A549 (cell line): ENCODE measurements at regions not wholly inside any gene's neighbourhood (a gene's known extent, or its start where the extent isn't known, plus 50 kb on each side); places are given as distances from the start of the nearest gene placed in this dataset.

Experiments used
- ATAC-seq, 2 experiments: fragments of 200-7000 bp in 1 of 2; fragments of >200 bp in 1 of 2; cut with Nextera tagmentation in 1 of 2; cut with Tn5 transposase in 1 of 2; 3 replicates each; pipeline versions ENCODE4 v1.8.0 to v1.9.1; 2018 to 2020; ENCODE audit warnings: mild to moderate bottlenecking in 1 of 2, moderate library complexity in 1 of 2
- CTCF ChIA-PET: fragments of 300-600 bp; sonication (Branson Sonifier 250); formaldehyde crosslinking; extraction: SDS; loops from one replicate; lab custom pipeline; 2021; ENCODE audit warnings: antibody characterized with exemption, inconsistent platforms; lab: Yijun Ruan, JAX
- POLR2A ChIA-PET: fragments of 350-600 bp; formaldehyde crosslinking; extraction: SDS; loops from one replicate; lab custom pipeline; 2021; ENCODE audit warnings: antibody characterized with exemption, inconsistent platforms; lab: Yijun Ruan, JAX
- DNase-seq, 2 experiments: peaks; one replicate each; pipeline versions ENCODE4 v3.0.0 to v3.0.0-alpha.2; 2011 to 2016; ENCODE audit warnings: low read depth in 1 of 2, low spot score in 1 of 2
- FAIRE-seq: peaks from 2 replicates; lab custom pipeline; 2011; peaks lifted over from hg19 to GRCh38; lab: Jason Lieb, UNC
- H3K27ac ChIP-seq, 2 experiments: fragments of >200 bp; sonication (Bioruptor Twin); formaldehyde crosslinking; 3 replicates each; pipeline ENCODE4 v1.5.1; 2016 to 2017
- H3K4me1 ChIP-seq: fragments of >200 bp; sonication (Bioruptor Twin); formaldehyde crosslinking; 3 replicates; pipeline ENCODE4 v1.6.1; 2016
- H3K4me2 ChIP-seq: fragments of >200 bp; sonication (Bioruptor Twin); formaldehyde crosslinking; 3 replicates; pipeline ENCODE4 v1.6.1; 2016
- H3K4me3 ChIP-seq: fragments of >200 bp; sonication (Bioruptor Twin); formaldehyde crosslinking; 3 replicates; pipeline ENCODE4 v1.5.1; 2016
- H3K9me3 ChIP-seq: fragments of >200 bp; sonication (Bioruptor Twin); formaldehyde crosslinking; 3 replicates; pipeline ENCODE4 v1.6.1; 2016
- ATOH8 ChIP-seq: fragments of 250-450 bp; sonication (Bioruptor Pico); IDR thresholded peaks from 2 replicates; pipeline ENCODE4 v1.5.0; 2020; ENCODE audit warnings: low read depth, mild to moderate bottlenecking, moderate library complexity
- BCL3 ChIP-seq: fragments of >200 bp; sonication (Bioruptor Twin); formaldehyde crosslinking; IDR thresholded peaks from 3 replicates; pipeline ENCODE4 v1.6.1; 2016
- CBX8 ChIP-seq: fragments of 200-600 bp; sonication (generic); IDR thresholded peaks from 2 replicates; pipeline ENCODE4 v1.6.1; 2016
- EHF ChIP-seq: fragments of 250-450 bp; sonication (Bioruptor Pico); IDR thresholded peaks from 2 replicates; pipeline ENCODE4 v1.5.0; 2020; ENCODE audit warnings: mild to moderate bottlenecking
- EHMT2 ChIP-seq: fragments of 200-600 bp; sonication (generic); IDR thresholded peaks from 2 replicates; pipeline ENCODE4 v1.6.1; 2016; ENCODE audit warnings: antibody characterized with exemption, low read depth, mild to moderate bottlenecking, moderate library complexity
- EP300 ChIP-seq, 2 experiments: fragments of >200 bp; sonication (Bioruptor Twin); formaldehyde crosslinking; IDR thresholded peaks; 2 replicates in 1 of 2; 3 replicates in 1 of 2; pipeline ENCODE4 v1.6.1; 2016 to 2017
- ESRRA ChIP-seq: fragments of 150-350 bp; IDR thresholded peaks from 2 replicates; pipeline ENCODE4 v1.6.1; 2014; ENCODE audit warnings: mild to moderate bottlenecking, low read length, borderline replicate concordance
- HMGXB4 ChIP-seq: fragments of 250-450 bp; sonication (Bioruptor Pico); IDR thresholded peaks from 2 replicates; pipeline ENCODE4 v1.5.0; 2021; ENCODE audit warnings: mild to moderate bottlenecking, moderate library complexity, borderline replicate concordance
- HOXB5 ChIP-seq: fragments of 250-450 bp; sonication (Bioruptor Pico); IDR thresholded peaks from 2 replicates; pipeline ENCODE4 v1.5.0; 2020; ENCODE audit warnings: mild to moderate bottlenecking, moderate library complexity
- KDM5A ChIP-seq: fragments of 200-600 bp; sonication (generic); IDR thresholded peaks from 2 replicates; pipeline ENCODE4 v1.6.1; 2016; ENCODE audit warnings: antibody characterized with exemption, mild to moderate bottlenecking
- MAX ChIP-seq: IDR thresholded peaks from 2 replicates; pipeline ENCODE4 v1.6.1; 2012
- MYC ChIP-seq: IDR thresholded peaks from 2 replicates; pipeline ENCODE4 v1.6.1; 2012; ENCODE audit warnings: mild to moderate bottlenecking, inconsistent platforms, low read length, improper control_type of control experiment, borderline replicate concordance
- NFE2L2 ChIP-seq: fragments of 150-350 bp; conservative IDR thresholded peaks from 2 replicates; pipeline ENCODE4 v1.6.1; 2014; ENCODE audit warnings: low read length
- NPAS2 ChIP-seq: fragments of 250-450 bp; sonication (Bioruptor Pico); IDR thresholded peaks from 2 replicates; pipeline ENCODE4 v1.8.0; 2022; ENCODE audit warnings: mild to moderate bottlenecking, moderate library complexity, borderline replicate concordance
- PBX3 ChIP-seq: IDR thresholded peaks from 2 replicates; pipeline ENCODE4 v1.6.1; 2012
- POLR2A ChIP-seq: IDR thresholded peaks from 2 replicates; pipeline ENCODE4 v1.6.1; 2012; ENCODE audit warnings: mild to moderate bottlenecking, low read length
- RFX5 ChIP-seq: fragments of 450-650 bp; IDR thresholded peaks from 2 replicates; pipeline ENCODE4 v1.7.1; 2014; ENCODE audit warnings: antibody characterized with exemption, mild to moderate bottlenecking, moderate library complexity
- RNF2 ChIP-seq: fragments of 200-600 bp; sonication (generic); IDR thresholded peaks from 2 replicates; pipeline ENCODE4 v1.6.1; 2016; ENCODE audit warnings: low read depth, mild to moderate bottlenecking, antibody characterized with exemption, moderate library complexity, borderline replicate concordance
- SREBF2 ChIP-seq: fragments of 450-650 bp; IDR thresholded peaks from 2 replicates; pipeline ENCODE4 v1.6.1; 2014; ENCODE audit warnings: mild to moderate bottlenecking, moderate library complexity
- USF2 ChIP-seq: fragments of 450-650 bp; IDR thresholded peaks from 2 replicates; pipeline ENCODE4 v1.6.1; 2014; ENCODE audit warnings: antibody characterized with exemption
- ZNF302 ChIP-seq: fragments of 250-450 bp; sonication (Bioruptor Pico); IDR thresholded peaks from 2 replicates; pipeline ENCODE4 v1.9.0; 2021; ENCODE audit warnings: inconsistent platforms, mild to moderate bottlenecking, moderate library complexity
- ZSCAN20 ChIP-seq: fragments of 250-450 bp; sonication (Bioruptor Pico); IDR thresholded peaks from 2 replicates; pipeline ENCODE4 v1.8.0; 2022; ENCODE audit warnings: mild to moderate bottlenecking, moderate library complexity
- WGBS: methylation state at CpG from one replicate; pipeline ENCODE4 v1.1.6; 2017; ENCODE audit errors: missing lambda C conversion rate; 5-methylcytosine and 5-hydroxymethylcytosine counted together

GRCh38 chr11:104572279-104572678 is 326.0 kb downstream of the CASP12 start:
- Histone ChIP-seq H3K4me3 (no peak overlapping the region), H3K9me3 (peaks cover 6% of the 10 kb centered on the region; the same call in 1 of the 3 replicates), H3K4me2 (peak overlapping the region; percentile 15; the same call in 2 of the 3 replicates), H3K4me1 (peaks cover 13% of the 10 kb centered on the region; the same call in 1 of the 3 replicates), H3K27ac (peak overlapping the region in 1 of 2 experiments; percentile 2; a peak in 1 of 6 replicates)
- ATAC-seq, result no peak
- DNase-seq, result no peak
- no peak for FAIRE-seq
- ChIA-PET POLR2A (no interaction called here), CTCF (no interaction called here)
- WGBS, result 10% methylated on average over 2 of the region's 2 CpGs
- TF ChIP-seq CBX8 (no peak), ZNF302 (no peak), MYC (no peak), HMGXB4 (CRISPR knock-in tag) (no peak), POLR2A (no peak), RFX5 (no peak), EHF (CRISPR knock-in tag) (no peak), EHMT2 (no peak), HOXB5 (no peak), ATOH8 (CRISPR knock-in tag) (no peak), KDM5A (no peak), NPAS2 (CRISPR knock-in tag) (no peak), EP300 (IDR thresholded peaks at IDR 0.05) (no peak), ZSCAN20 (no peak), PBX3 (no peak), ESRRA (no peak), SREBF2 (no peak)

- FAIRE-seq, result no peak
- no peak for DNase-seq
- 29% methylated on average over 4 of the region's 4 CpGs for WGBS
- Histone ChIP-seq H3K4me2 (0 out of 3 replicates have a peak overlapping the region, but pooled peaks have one; percentile 2), H3K9me3 (peaks cover 6% of the 10 kb centered on the region; the same call in 1 of the 3 replicates), H3K4me1 (peaks cover 13% of the 10 kb centered on the region; the same call in 1 of the 3 replicates), H3K27ac (0 out of 6 replicates have a peak overlapping the region, but pooled peaks of 1 of the 2 experiments have one; percentile 26), H3K4me3 (no peak overlapping the region)
- CTCF ChIA-PET, result no interaction called here
- peak; percentile 35 to 50; a peak in 4 of 6 replicates for ATAC-seq
- POLR2A ChIA-PET, result interaction anchor here (0.9 kb wide), 1 partner anchor 36 kb away, joined by 3 read pairs; no protein-coding TSS in a partner anchor
- no peak for TF ChIP-seq HMGXB4 (CRISPR knock-in tag)
- TF ChIP-seq NFE2L2, result no peak
- no peak for TF ChIP-seq RNF2
- TF ChIP-seq USF2, result no peak
- TF ChIP-seq BCL3, result no peak
- no peak for TF ChIP-seq MAX
Measured at GRCh38 chr11:104570078-104570701, 328.1 kb downstream of the CASP12 start.
